Superior temporal gyrus (tissue), 1 donor: ENCODE measurements at regions not wholly inside any gene's neighbourhood (a gene's known extent, or its start where the extent isn't known, plus 50 kb on each side); places are given as distances from the start of the nearest gene placed in this dataset.

ENCODE experiments used
- DNase-seq: peaks from one replicate; pipeline ENCODE4 v3.0.0-alpha.2; 2016; ENCODE audit errors: extremely low spot score

GRCh38 chr10:120702032-120702431, 149.1 kb upstream of the WDR11 start:
- DNase-seq, result no peak

DNA sequence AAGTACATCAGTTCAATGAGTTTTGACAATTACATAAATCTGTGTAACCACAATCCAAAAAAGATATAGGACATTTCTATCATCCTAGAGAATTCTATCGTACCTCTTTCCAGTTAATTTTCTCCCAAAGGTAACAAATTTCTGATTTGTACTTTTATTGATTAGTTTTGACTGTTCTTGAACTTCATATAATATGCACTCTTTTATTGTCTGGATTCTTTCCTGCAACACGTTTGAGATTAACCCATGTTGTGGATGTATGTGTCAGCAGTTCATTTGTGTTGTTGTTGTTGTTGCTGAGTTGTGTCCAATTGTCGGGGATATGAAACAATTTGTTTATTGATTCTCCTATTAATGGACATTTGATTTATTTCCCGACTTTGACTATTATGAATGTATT, 145.9 kb upstream of the WDR11 start:
- DNase-seq, result no peak

DNA sequence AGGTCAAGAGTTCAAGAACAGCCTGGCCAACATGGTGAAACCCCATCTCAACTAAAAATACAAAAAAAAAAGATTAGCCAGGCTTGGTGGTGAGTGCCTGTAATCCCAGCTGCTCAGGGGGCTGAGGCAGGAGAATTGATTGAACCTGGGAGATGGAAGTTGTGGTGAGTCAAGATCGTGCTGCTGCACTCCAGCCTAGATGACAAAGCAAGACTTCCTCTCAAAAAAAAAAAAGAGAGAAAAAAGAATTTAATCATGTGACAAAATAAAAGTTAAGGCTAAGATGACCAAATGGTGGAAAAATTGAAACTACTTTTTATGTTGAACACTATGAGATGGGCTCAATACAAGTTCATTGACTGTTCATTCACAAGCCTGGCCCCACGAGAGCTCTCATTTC, 141.1 kb upstream of the WDR11 start:
- no peak for DNase-seq

DNA sequence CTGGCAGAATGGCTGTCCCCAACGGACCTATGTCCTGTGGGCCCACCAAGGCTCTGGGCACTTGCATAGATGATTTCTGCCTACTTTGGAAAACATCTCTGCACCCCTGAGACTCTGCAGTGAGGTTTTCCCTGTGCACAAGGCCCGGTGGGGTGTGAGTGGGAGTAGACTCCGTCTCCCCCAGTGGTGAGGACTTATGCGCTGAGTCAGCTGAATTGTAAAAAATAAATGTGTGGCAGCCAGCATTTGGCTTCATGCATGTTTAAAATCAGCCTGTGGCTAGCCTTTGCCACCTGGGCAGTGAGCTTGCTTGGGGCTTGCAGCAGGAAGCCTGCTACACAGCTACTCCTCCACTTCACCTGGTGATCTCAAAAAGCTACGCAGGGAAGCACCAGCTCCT, 139.3 kb upstream of the WDR11 start:
- no peak for DNase-seq

DNA sequence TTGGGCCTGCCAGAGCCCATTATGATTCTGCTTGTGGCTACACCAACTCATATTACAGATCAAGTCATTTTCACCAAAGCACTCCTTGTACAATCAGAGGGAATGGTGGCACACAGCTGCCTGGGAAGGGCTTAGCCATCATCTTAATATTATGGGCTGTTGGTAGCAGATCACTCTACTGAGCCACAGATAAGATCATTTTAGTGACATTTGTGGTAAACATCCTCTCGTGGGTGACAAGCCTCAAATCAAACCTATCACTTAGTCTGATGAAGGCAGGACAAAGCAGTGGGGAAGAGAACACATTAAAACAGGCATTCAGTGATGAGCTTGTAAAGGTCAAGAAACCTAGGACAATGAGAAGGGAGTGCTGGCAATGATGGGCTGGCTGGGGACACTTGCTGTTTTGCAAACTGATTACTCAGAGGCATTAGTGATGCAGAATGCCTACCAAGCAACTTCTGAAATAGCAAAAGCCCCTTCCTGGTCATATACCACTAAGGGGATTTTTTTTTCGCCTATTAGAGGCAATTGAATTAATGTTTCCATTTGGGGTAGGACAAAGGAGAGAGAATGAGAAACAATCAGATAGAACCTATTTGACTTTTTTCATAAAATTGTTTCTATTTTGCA, 137.5 kb upstream of the WDR11 start:
- DNase-seq, result no peak

DNA sequence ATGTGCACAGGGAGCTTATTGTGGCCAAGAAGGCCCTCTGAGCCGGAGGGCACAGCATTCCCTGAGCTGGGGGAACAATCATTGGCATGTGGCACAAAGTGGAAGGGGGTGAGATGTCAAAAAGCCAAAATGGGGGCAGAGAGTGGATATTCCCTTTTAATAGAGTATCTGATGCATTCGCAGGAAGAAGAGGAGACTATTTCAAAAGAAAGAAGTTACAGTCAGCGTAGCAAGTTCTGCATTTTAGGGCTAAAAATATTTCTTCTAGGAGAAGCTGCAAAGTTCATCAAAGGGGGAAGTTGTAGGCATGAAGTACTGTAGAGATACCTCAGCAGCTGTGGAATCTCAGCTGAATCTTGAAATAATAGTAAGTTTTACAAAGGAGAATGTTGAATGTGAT, 136.0 kb upstream of the WDR11 start:
- peak; percentile 24 for DNase-seq

GRCh38 chr10:120719333-120719732, 131.8 kb upstream of the WDR11 start:
- DNase-seq, result no peak

GRCh38 chr10:120727001-120727400, 124.2 kb upstream of the WDR11 start:
- DNase-seq, result no peak

DNA sequence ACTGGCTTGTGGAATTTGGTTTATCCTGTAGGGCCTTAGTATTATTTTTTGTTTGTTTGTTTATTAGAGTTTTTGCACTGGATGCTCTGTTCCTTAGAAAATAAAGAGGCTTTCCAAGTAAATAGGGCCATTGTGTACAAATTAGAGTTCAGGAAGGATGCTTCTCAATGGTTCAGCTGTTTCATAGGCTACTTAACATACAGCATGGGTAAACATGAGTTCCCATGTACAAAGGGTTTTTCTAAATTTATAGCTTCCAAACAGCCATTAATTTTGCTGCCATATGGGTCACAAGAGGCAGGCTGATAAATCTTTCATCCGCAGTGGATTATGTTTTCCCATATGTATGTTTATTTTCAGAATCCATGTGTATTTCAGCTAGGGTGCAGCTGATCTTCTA, 121.6 kb upstream of the WDR11 start:
- DNase-seq, result peak; percentile 49

GRCh38 chr10:120732067-120732466, 119.1 kb upstream of the WDR11 start:
- DNase-seq, result no peak

GRCh38 chr10:120732643-120733313, 118.4 kb upstream of the WDR11 start:
- no peak for DNase-seq

- no peak for DNase-seq
These were observed 116.6 kb upstream of the WDR11 start for GRCh38 chr10:120734483-120735078.

DNA sequence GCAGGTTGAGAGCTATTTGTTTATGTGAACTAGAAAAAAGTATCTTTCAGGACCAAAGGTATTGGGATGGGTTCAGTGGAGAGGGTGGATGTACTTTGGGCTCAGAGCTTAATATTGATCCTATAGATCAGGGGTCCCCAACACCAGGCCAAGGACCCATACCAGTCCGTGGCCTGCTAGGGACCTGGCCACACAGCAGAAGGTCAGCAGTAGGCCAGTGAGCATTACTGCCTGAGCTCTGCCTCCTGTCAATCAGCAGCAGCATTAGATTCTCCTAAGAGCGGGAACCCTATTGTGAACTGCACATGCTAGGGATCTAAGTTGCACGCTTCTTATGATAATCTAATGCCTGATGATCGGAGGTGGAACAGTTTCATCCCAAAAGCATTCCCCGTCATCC, 115.8 kb upstream of the WDR11 start:
- DNase-seq, result no peak

GRCh38 chr10:120735773-120736371, 115.3 kb upstream of the WDR11 start:
- peak; percentile 66 for DNase-seq

- DNase-seq, result no peak
These were observed 114.8 kb upstream of the WDR11 start for GRCh38 chr10:120736377-120736776.

GRCh38 chr10:120738658-120739057, 112.5 kb upstream of the WDR11 start:
- DNase-seq, result no peak

DNA sequence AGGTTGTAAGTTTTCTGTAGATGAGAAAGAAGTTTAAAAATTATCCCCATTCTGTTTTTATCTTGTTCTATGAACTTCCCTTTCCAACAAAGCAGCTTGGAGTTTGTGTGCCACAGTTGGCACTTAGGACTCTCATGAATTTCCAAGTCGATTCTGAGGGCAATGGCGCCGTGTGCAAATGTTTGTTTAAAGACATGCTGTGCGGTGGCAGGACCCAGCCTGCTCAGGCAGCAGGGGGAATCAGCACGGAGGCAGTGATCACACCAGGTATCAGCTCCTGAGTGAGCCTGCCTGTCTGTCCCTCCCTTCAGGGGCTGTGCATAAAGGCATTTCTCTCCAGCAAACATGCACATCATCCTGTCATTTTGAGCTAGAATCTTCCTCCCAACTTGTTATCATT, 109.8 kb upstream of the WDR11 start:
- no peak for DNase-seq

DNA sequence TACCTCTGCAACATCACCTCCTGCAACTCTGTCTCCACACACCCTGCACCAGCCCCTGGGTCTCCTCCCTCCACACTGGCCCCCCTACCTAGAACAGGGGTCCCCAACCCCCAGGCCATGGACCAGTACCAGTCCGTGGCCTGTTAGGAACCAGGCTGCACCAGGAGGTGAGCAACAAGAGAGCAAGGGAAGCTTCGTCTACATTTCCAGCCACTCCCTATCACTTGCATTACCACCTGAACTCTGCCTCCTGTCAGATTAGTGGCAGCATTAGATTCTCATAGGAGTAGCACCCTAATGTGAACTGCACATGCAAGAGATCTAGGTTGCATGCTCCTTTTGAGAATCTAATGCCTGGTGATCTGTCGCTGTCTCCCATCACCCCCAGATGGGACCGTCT, 108.8 kb upstream of the WDR11 start:
- no peak for DNase-seq

DNA sequence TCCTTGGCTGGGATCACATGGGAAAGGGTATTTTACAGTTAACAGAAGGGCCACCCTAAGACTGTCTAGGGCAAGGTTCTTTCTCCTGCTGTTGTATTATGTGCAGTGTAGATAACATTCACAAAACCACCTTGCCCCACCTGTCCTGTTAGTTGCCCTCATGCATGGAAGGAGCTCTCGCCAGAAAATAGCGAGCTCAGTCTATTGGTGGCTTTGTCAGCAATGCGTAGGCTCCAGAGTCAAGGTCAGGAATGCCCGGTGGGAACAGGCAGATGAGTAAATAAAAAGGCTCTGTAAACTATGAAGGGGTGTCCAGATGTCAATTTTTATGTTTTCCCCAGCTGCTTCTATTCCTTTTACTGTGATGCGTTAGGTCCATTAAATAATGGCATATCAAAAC, 107.1 kb upstream of the WDR11 start:
- no peak for DNase-seq

GRCh38 chr10:120746001-120746777, 105.0 kb upstream of the WDR11 start:
- DNase-seq, result no peak

- no peak for DNase-seq
These were observed 102.6 kb upstream of the WDR11 start for GRCh38 chr10:120748519-120748918.

DNA sequence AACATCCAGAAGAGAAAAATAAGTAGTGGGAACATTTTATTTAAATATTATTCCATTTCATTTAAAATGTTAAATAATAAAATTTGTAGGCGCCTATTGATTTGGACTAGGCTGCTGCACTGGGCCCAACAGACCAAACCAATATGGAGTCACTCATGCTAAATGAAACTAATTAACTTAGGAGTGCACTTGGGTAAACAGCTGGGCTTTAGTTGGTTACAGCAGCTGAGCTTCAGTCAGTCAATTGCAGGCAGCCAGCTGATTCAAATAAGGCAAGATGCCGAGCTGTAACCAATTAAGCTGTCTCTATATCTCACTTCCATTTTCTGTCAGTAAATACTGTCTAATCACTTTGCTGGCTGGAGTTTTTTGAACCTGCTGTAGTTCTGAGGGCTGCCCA, 102.1 kb upstream of the WDR11 start:
- no peak for DNase-seq
